LoVo (cell line): ENCODE measurements at regions not wholly inside any gene's neighbourhood (a gene's known extent, or its start where the extent isn't known, plus 50 kb on each side); places are given as distances from the start of the nearest gene placed in this dataset.

Experiments used
- DNase-seq: peaks from one replicate; pipeline ENCODE4 v3.0.0-alpha.2; 2016; ENCODE audit warnings: low spot score

GRCh38 chr3:127089486-127090145, 103.3 kb upstream of the PRR23E start:
- no peak for DNase-seq

- DNase-seq = no peak
Observed at GRCh38 chr3:127090218-127091160, 102.4 kb upstream of the PRR23E start.

GRCh38 chr3:127091376-127091775, 101.6 kb upstream of the PRR23E start:
- no peak for DNase-seq

- DNase-seq = no peak
Observed at GRCh38 chr3:127092368-127092767, 100.6 kb upstream of the PRR23E start.

- no peak for DNase-seq
Observed at GRCh38 chr3:127092776-127093175, 100.2 kb upstream of the PRR23E start.

GRCh38 chr3:127093312-127093711, 99.6 kb upstream of the PRR23E start:
- DNase-seq = no peak

GRCh38 chr3:127095774-127096173, 97.2 kb upstream of the PRR23E start:
- no peak for DNase-seq

- no peak for DNase-seq
Observed at GRCh38 chr3:127096256-127097071, 96.5 kb upstream of the PRR23E start.

- no peak for DNase-seq
Observed at GRCh38 chr3:127097072-127097405, 95.9 kb upstream of the PRR23E start.

GRCh38 chr3:127097481-127097880, 95.5 kb upstream of the PRR23E start:
- no peak for DNase-seq

- DNase-seq = no peak
Observed at GRCh38 chr3:127099982-127100381, 92.9 kb upstream of the PRR23E start.

- DNase-seq = no peak
Observed at GRCh38 chr3:127100459-127101410, 92.2 kb upstream of the PRR23E start.

GRCh38 chr3:127101411-127102187, 91.3 kb upstream of the PRR23E start:
- no peak for DNase-seq

- DNase-seq = no peak
Observed at GRCh38 chr3:127102188-127102520, 90.8 kb upstream of the PRR23E start.

GRCh38 chr3:127102587-127102986, 90.3 kb upstream of the PRR23E start:
- DNase-seq = no peak

- no peak for DNase-seq
Observed at GRCh38 chr3:127103080-127103479, 89.9 kb upstream of the PRR23E start.

- no peak for DNase-seq
Observed at GRCh38 chr3:127104586-127104985, 88.3 kb upstream of the PRR23E start.

- no peak for DNase-seq
Observed at GRCh38 chr3:127105587-127105986, 87.3 kb upstream of the PRR23E start.

GRCh38 chr3:127106053-127106452, 86.9 kb upstream of the PRR23E start:
- no peak for DNase-seq

GRCh38 chr3:127106456-127106855, 86.5 kb upstream of the PRR23E start:
- DNase-seq = no peak

GRCh38 chr3:127107002-127107401, 85.9 kb upstream of the PRR23E start:
- no peak for DNase-seq
